NCI-H1105 treated with DMSO at 0.1 percent for 48 hours (cell line): ENCODE measurements at regions not wholly inside any gene's neighbourhood (a gene's known extent, or its start where the extent isn't known, plus 50 kb on each side); places are given as distances from the start of the nearest gene placed in this dataset.
A peak's percentile ranks its signal among the peaks of the same experiment; 100 is the strongest.
"Not testable (repeated sequence)": the region's sequence is repeated elsewhere in the genome, so short reads cannot be mapped to it uniquely, and the experiment has no call there.

ENCODE experiments used
- DNase-seq: peaks from one replicate; lab custom pipeline; 2025; lab: John Stamatoyannopoulos, UW

- DNase-seq: no peak
These were observed 694.8 kb upstream of the SLC39A10 start for GRCh38 chr2:194962254-194962653.

- no peak for DNase-seq
These were observed 702.8 kb upstream of the SLC39A10 start for GRCh38 chr2:194954218-194954617.

- no peak for DNase-seq
These were observed 710.2 kb upstream of the SLC39A10 start for GRCh38 chr2:194946826-194947225.

- no peak for DNase-seq
These were observed 719.0 kb upstream of the SLC39A10 start for GRCh38 chr2:194938066-194938465.

- no peak for DNase-seq
These were observed 729.5 kb upstream of the SLC39A10 start for GRCh38 chr2:194927489-194927888.

GRCh38 chr2:194926873-194927272, 730.2 kb upstream of the SLC39A10 start:
- DNase-seq: no peak

- no peak for DNase-seq
These were observed 731.3 kb upstream of the SLC39A10 start for GRCh38 chr2:194925742-194926141.

- DNase-seq: no peak
These were observed 739.5 kb upstream of the SLC39A10 start for GRCh38 chr2:194917519-194917918.

GRCh38 chr2:194915485-194915884, 741.5 kb upstream of the SLC39A10 start:
- DNase-seq: no peak

- no peak for DNase-seq
These were observed 749.5 kb upstream of the SLC39A10 start for GRCh38 chr2:194907569-194907968.

GRCh38 chr2:194896871-194897270, 760.2 kb upstream of the SLC39A10 start:
- no peak for DNase-seq

GRCh38 chr2:194883711-194884110, 773.3 kb upstream of the SLC39A10 start:
- DNase-seq: no peak

- no peak for DNase-seq
These were observed 786.0 kb upstream of the SLC39A10 start for GRCh38 chr2:194870974-194871535.

GRCh38 chr2:194867328-194867727, 789.7 kb upstream of the SLC39A10 start:
- DNase-seq: peak; percentile 64

- no peak for DNase-seq
These were observed 802.1 kb upstream of the SLC39A10 start for GRCh38 chr2:194854941-194855340.

GRCh38 chr2:194842871-194843270, 814.2 kb upstream of the SLC39A10 start:
- DNase-seq: no peak

GRCh38 chr2:194834371-194834770, 822.7 kb upstream of the SLC39A10 start:
- DNase-seq: not testable (repeated sequence)

- DNase-seq: no peak
These were observed 830.8 kb upstream of the SLC39A10 start for GRCh38 chr2:194826241-194826640.

- DNase-seq: no peak
These were observed 832.6 kb upstream of the SLC39A10 start for GRCh38 chr2:194824450-194824849.

- no peak for DNase-seq
These were observed 834.4 kb upstream of the SLC39A10 start for GRCh38 chr2:194822657-194823056.

- peak; percentile 8 for DNase-seq
These were observed 834.9 kb upstream of the SLC39A10 start for GRCh38 chr2:194822097-194822496.

- peak; percentile 78 for DNase-seq
These were observed 837.7 kb upstream of the SLC39A10 start for GRCh38 chr2:194819367-194819766.

- DNase-seq: no peak
These were observed 841.6 kb upstream of the SLC39A10 start for GRCh38 chr2:194815475-194815874.

GRCh38 chr2:194802589-194802988, 854.4 kb upstream of the SLC39A10 start:
- DNase-seq: no peak

- DNase-seq: not testable (repeated sequence)
These were observed 870.0 kb upstream of the SLC39A10 start for GRCh38 chr2:194787071-194787470.
